IMR-90 (cell line): ENCODE measurements at regions not wholly inside any gene's neighbourhood (a gene's known extent, or its start where the extent isn't known, plus 50 kb on each side); places are given as distances from the start of the nearest gene placed in this dataset.

Source experiments
- ATAC-seq: fragments of 200-7000 bp; cut with Tn5 transposase; 2 replicates; pipeline ENCODE4 v1.9.1; 2020; ENCODE audit warnings: low read depth, mild to moderate bottlenecking, moderate library complexity
- BruUV-seq: library from RNA; stranded (reverse); fragments of 400-500 nt; replicated peaks from 2 replicates; lab custom pipeline; 2021; lab: Mats Ljungman, UMichigan
- CTCF ChIA-PET: fragments of 300-600 bp; formaldehyde crosslinking; extraction: SDS; loops from one replicate; lab custom pipeline; 2021; ENCODE audit warnings: antibody characterized with exemption; lab: Yijun Ruan, JAX
- POLR2A ChIA-PET: fragments of 300-600 bp; sonication (Branson Sonifier 250); formaldehyde crosslinking; loops from one replicate; lab custom pipeline; 2022; ENCODE audit warnings: antibody characterized with exemption; ENCODE audit not compliant: unreplicated experiment; lab: Charles Lee
- DNase-seq: peaks from one replicate; pipeline ENCODE4 v3.0.0; 2013
- H2AFZ ChIP-seq: replicated peaks from 2 replicates; pipeline ENCODE3; 2013; ENCODE audit warnings: low read length, mild to moderate bottlenecking; ENCODE audit not compliant: poor library complexity
- H2AK5ac ChIP-seq: 2 replicates; pipeline ENCODE4 v1.6.1; 2013; ENCODE audit warnings: low read depth, low read length, inconsistent platforms
- H2AK9ac ChIP-seq: replicated peaks from 2 replicates; pipeline ENCODE3; 2013; ENCODE audit warnings: mild to moderate bottlenecking, low read depth, low read length, moderate library complexity; ENCODE audit not compliant: poor library complexity
- H2BK120ac ChIP-seq: 2 replicates; pipeline ENCODE4 v1.6.1; 2013; ENCODE audit warnings: low read depth, low read length, inconsistent platforms
- H2BK15ac ChIP-seq: 3 replicates; pipeline ENCODE4 v1.6.1; 2013; ENCODE audit warnings: low read depth, low read length, inconsistent platforms
- H2BK20ac ChIP-seq: 2 replicates; pipeline ENCODE4 v1.6.1; 2013; ENCODE audit warnings: low read depth, mild to moderate bottlenecking, inconsistent platforms, low read length, moderate library complexity
- H2BK5ac ChIP-seq: 2 replicates; pipeline ENCODE4 v1.6.1; 2013; ENCODE audit warnings: mild to moderate bottlenecking, low read depth, low read length, inconsistent platforms; ENCODE audit not compliant: poor library complexity, severe bottlenecking
- H3K14ac ChIP-seq: replicated peaks from 2 replicates; pipeline ENCODE4 v1.6.1; 2013; ENCODE audit warnings: low read depth, low read length, inconsistent platforms
- H3K18ac ChIP-seq: 2 replicates; pipeline ENCODE4 v1.6.1; 2013; ENCODE audit warnings: low read depth, low read length, control low read depth
- H3K23ac ChIP-seq: 2 replicates; pipeline ENCODE4 v1.6.1; 2013; ENCODE audit warnings: low read depth, low read length, inconsistent platforms
- H3K27ac ChIP-seq: 2 replicates; pipeline ENCODE4 v1.5.1; 2013; ENCODE audit warnings: mild to moderate bottlenecking, control low read depth, low read length; ENCODE audit not compliant: insufficient read depth
- H3K27me3 ChIP-seq: 2 replicates; pipeline ENCODE4 v1.6.1; 2013; ENCODE audit warnings: low read length; ENCODE audit not compliant: control insufficient read depth, insufficient read depth
- H3K36me3 ChIP-seq: 2 replicates; pipeline ENCODE4 v1.6.1; 2013; ENCODE audit warnings: low read length, mixed read lengths; ENCODE audit not compliant: control insufficient read depth, insufficient read depth
- H3K4ac ChIP-seq: 2 replicates; pipeline ENCODE4 v1.6.1; 2013; ENCODE audit warnings: low read depth, low read length, inconsistent platforms
- H3K4me1 ChIP-seq: 2 replicates; pipeline ENCODE4 v1.6.1; 2013; ENCODE audit warnings: low read length, mixed read lengths; ENCODE audit not compliant: control insufficient read depth, insufficient read depth
- H3K4me2 ChIP-seq: 2 replicates; pipeline ENCODE4 v1.6.1; 2013; ENCODE audit warnings: low read depth, mild to moderate bottlenecking, control low read depth, low read length, moderate library complexity
- H3K4me3 ChIP-seq: 2 replicates; pipeline ENCODE4 v1.5.1; 2013; ENCODE audit warnings: low read depth, mild to moderate bottlenecking, control low read depth, low read length, moderate library complexity; ENCODE audit not compliant: insufficient read depth
- H3K56ac ChIP-seq: 2 replicates; pipeline ENCODE4 v1.6.1; 2013; ENCODE audit warnings: low read length, inconsistent platforms; ENCODE audit not compliant: insufficient read depth; ENCODE audit errors: extremely low read depth
- H3K79me1 ChIP-seq, 2 experiments: 2 replicates each; pipeline ENCODE4 v1.6.1; 2013; ENCODE audit warnings: low read length in 2 of 2, inconsistent platforms in 1 of 2, low read depth in 1 of 2
- H3K9ac ChIP-seq: 2 replicates; pipeline ENCODE4 v1.6.1; 2013; ENCODE audit warnings: low read depth, low read length, control low read depth
- H3K9me1 ChIP-seq: 2 replicates; pipeline ENCODE4 v1.6.1; 2013; ENCODE audit warnings: low read length, inconsistent platforms; ENCODE audit not compliant: insufficient read depth
- H3K9me3 ChIP-seq: 2 replicates; pipeline ENCODE4 v1.6.1; 2013; ENCODE audit warnings: low read length; ENCODE audit not compliant: control insufficient read depth, insufficient read depth
- H4K20me1 ChIP-seq: 2 replicates; pipeline ENCODE4 v1.6.1; 2013; ENCODE audit warnings: low read length, inconsistent platforms; ENCODE audit not compliant: insufficient read depth
- H4K5ac ChIP-seq: 2 replicates; pipeline ENCODE4 v1.6.1; 2013; ENCODE audit warnings: mild to moderate bottlenecking, low read depth, low read length, control low read depth
- H4K8ac ChIP-seq, 2 experiments: 2 replicates each; pipeline ENCODE4 v1.6.1; 2013; ENCODE audit warnings: low read depth in 2 of 2, low read length in 2 of 2, control low read depth in 1 of 2, inconsistent platforms in 1 of 2
- H4K91ac ChIP-seq: 2 replicates; pipeline ENCODE4 v1.6.1; 2013; ENCODE audit warnings: low read depth, low read length, inconsistent platforms; ENCODE audit not compliant: insufficient read depth
- BHLHE40 ChIP-seq: fragments of 150-350 bp; IDR thresholded peaks from 2 replicates; pipeline ENCODE4 v1.6.1; 2016; ENCODE audit warnings: mild to moderate bottlenecking, low read depth, low read length
- MAFK ChIP-seq: IDR thresholded peaks from 2 replicates; pipeline ENCODE4 v1.6.1; 2012; ENCODE audit warnings: low read depth, low read length, improper control_type of control experiment
- MAZ ChIP-seq: IDR thresholded peaks from 2 replicates; pipeline ENCODE4 v1.6.1; 2012; ENCODE audit warnings: low read depth, mild to moderate bottlenecking, low read length, improper control_type of control experiment, moderate library complexity, borderline replicate concordance
- MXI1 ChIP-seq: IDR thresholded peaks from 2 replicates; pipeline ENCODE4 v1.6.1; 2012; ENCODE audit warnings: low read depth, mild to moderate bottlenecking, low read length, moderate library complexity, borderline replicate concordance
- RAD21 ChIP-seq: IDR thresholded peaks from 2 replicates; pipeline ENCODE4 v1.6.1; 2012; ENCODE audit warnings: low read length, improper control_type of control experiment
- RCOR1 ChIP-seq: IDR thresholded peaks from 2 replicates; pipeline ENCODE4 v1.6.1; 2012; ENCODE audit warnings: mild to moderate bottlenecking, low read length, improper control_type of control experiment; ENCODE audit not compliant: insufficient replicate concordance
- RFX5 ChIP-seq: IDR thresholded peaks from 2 replicates; pipeline ENCODE4 v1.8.0; 2012; ENCODE audit warnings: low read depth, mild to moderate bottlenecking, low read length, moderate library complexity
- WGBS, 2 experiments: methylation state at CpG; one replicate each; pipeline versions ENCODE4 v1.1.5 to v1.1.7; 2013; ENCODE audit warnings: missing lambda C conversion rate in 2 of 2; ENCODE audit not compliant: insufficient read length in 1 of 2; ENCODE audit errors: extremely low coverage in 2 of 2; 5-methylcytosine and 5-hydroxymethylcytosine counted together
- dilution Hi-C: fragments of 300-500 bp; cut with HindIII; formaldehyde crosslinking; loops from one replicate; pipeline ENCODE4 v1.14.3; 2018; ENCODE audit warnings: low sequenced_read_pairs; ENCODE audit not compliant: unreplicated experiment
- in situ Hi-C: fragments of 300-500 bp; cut with MboI; formaldehyde crosslinking; loops from 3 replicates; pipeline ENCODE4 v1.14.3; 2019; ENCODE audit warnings: low sequenced_read_pairs, inconsistent platforms, mixed read lengths
- intact Hi-C: fragments of 100-400 bp; cut with micrococcal nuclease; formaldehyde crosslinking; loops from 2 replicates; pipeline ENCODE4 v1.10.0; 2022

- ChIA-PET CTCF (no interaction called here), POLR2A (no interaction called here)
- dilution Hi-C loops, result no loop called here
- Histone ChIP-seq H2BK5ac (no peak overlapping the region), H3K9ac (no peak overlapping the region), H3K18ac (no peak overlapping the region), H3K36me3 (no peaks in the 10 kb centered on the region), H2BK20ac (no peak overlapping the region), H2BK15ac (no peak overlapping the region), H2AK9ac (no peak overlapping the region), H3K79me1 (no peaks in the 10 kb centered on the region), H4K8ac (no peak overlapping the region), H3K4ac (no peak overlapping the region), H3K56ac (no peak overlapping the region), H4K91ac (no peak overlapping the region), H3K27ac (no peak overlapping the region), H2AK5ac (no peak overlapping the region), H4K5ac (no peak overlapping the region), H3K4me1 (no peaks in the 10 kb centered on the region), H3K4me2 (no peak overlapping the region), H3K9me1 (no peaks in the 10 kb centered on the region), H4K20me1 (no peaks in the 10 kb centered on the region), H3K9me3 (no peaks in the 10 kb centered on the region), H2AFZ (no peak overlapping the region), H3K14ac (no peak overlapping the region), H3K27me3 (no peaks in the 10 kb centered on the region), H2BK120ac (no peak overlapping the region), H3K4me3 (no peak overlapping the region), H3K23ac (no peak overlapping the region)
- DNase-seq, result no peak
- intact Hi-C loops, result no loop called here
- WGBS, 2 experiments, result 50% methylated on average over 2 of the region's 4 CpGs; no CpG with 5 or more reads in 1 of the 2 experiments
- no peak for ATAC-seq
- in situ Hi-C loops, result no loop called here
- no TSS peak for BruUV-seq
- TF ChIP-seq MAFK (no peak), RFX5 (no peak), RAD21 (no peak), MXI1 (no peak), MAZ (no peak), BHLHE40 (no peak), RCOR1 (no peak)
Measured at GRCh38 chr6:114452785-114453401, 110.1 kb upstream of the HS3ST5 start.
